CD4-positive, CD25-positive, alpha-beta regulatory T cell (primary cell): ENCODE measurements at regions not wholly inside any gene's neighbourhood (a gene's known extent, or its start where the extent isn't known, plus 50 kb on each side); places are given as distances from the start of the nearest gene placed in this dataset.

ENCODE experiments used
- ATAC-seq, 2 donors: fragments of 150-1000 bp; cut with Tn5 transposase; one replicate each; pipeline ENCODE4 v1.10.0; 2021; ENCODE audit warnings: low read depth in 2 of 2, moderate number of reproducible peaks in 2 of 2, moderate library complexity in 1 of 2
- DNase-seq, 3 donors: peaks; one replicate each; pipeline versions ENCODE4 v3.0.0 to v3.0.0-alpha.2; 2012 to 2022; ENCODE audit warnings: mixed read lengths in 1 of 3
- H3K27ac ChIP-seq: one replicate; pipeline ENCODE4 v1.7.0; 2013; ENCODE audit warnings: mild to moderate bottlenecking, low read length; ENCODE audit not compliant: insufficient read depth, poor library complexity, severe bottlenecking
- H3K27me3 ChIP-seq: one replicate; pipeline ENCODE4 v1.7.0; 2013; ENCODE audit warnings: low read length; ENCODE audit not compliant: control insufficient read depth, insufficient read depth
- H3K36me3 ChIP-seq: one replicate; pipeline ENCODE4 v1.7.0; 2013; ENCODE audit warnings: mild to moderate bottlenecking, low read length, moderate library complexity; ENCODE audit not compliant: control insufficient read depth, insufficient read depth
- H3K4me1 ChIP-seq: 2 replicates; pipeline ENCODE4 v1.7.0; 2013; ENCODE audit warnings: mild to moderate bottlenecking, low read length; ENCODE audit not compliant: insufficient read depth, control insufficient read depth, poor library complexity, severe bottlenecking
- H3K4me3 ChIP-seq: one replicate; pipeline ENCODE4 v1.7.0; 2013; ENCODE audit warnings: low read depth, mild to moderate bottlenecking, low read length, moderate library complexity
- H3K9me3 ChIP-seq, 2 experiments: 1 replicate in 1 of 2; 2 replicates in 1 of 2; pipeline ENCODE4 v1.7.0; 2013; ENCODE audit warnings: low read length in 2 of 2, mild to moderate bottlenecking in 1 of 2, moderate library complexity in 1 of 2; ENCODE audit not compliant: control insufficient read depth in 2 of 2
- H3K27ac Mint-ChIP-seq, 3 donors: one replicate each; pipeline ENCODE4 v1.8.0; 2020 to 2022; ENCODE audit warnings: mild to moderate bottlenecking in 3 of 3, mixed read lengths in 3 of 3, moderate library complexity in 2 of 3
- H3K27me3 Mint-ChIP-seq: one replicate; pipeline ENCODE4 v1.8.0; 2022; ENCODE audit warnings: mild to moderate bottlenecking, mixed read lengths
- H3K36me3 Mint-ChIP-seq: one replicate; pipeline ENCODE4 v1.8.0; 2020; ENCODE audit warnings: mixed read lengths
- H3K4me1 Mint-ChIP-seq, 4 donors: one replicate each; pipeline ENCODE4 v1.8.0; 2020 to 2022; ENCODE audit warnings: mixed read lengths in 4 of 4, mild to moderate bottlenecking in 1 of 4
- H3K4me3 Mint-ChIP-seq, 4 donors: one replicate each; pipeline ENCODE4 v1.8.0; 2020 to 2022; ENCODE audit warnings: mild to moderate bottlenecking in 4 of 4, mixed read lengths in 4 of 4, moderate library complexity in 3 of 4
- H3K9me3 Mint-ChIP-seq, 7 donors: one replicate each; pipeline ENCODE4 v1.8.0; 2020 to 2022; ENCODE audit warnings: mixed read lengths in 7 of 7, mild to moderate bottlenecking in 3 of 7, moderate library complexity in 2 of 7

DNA sequence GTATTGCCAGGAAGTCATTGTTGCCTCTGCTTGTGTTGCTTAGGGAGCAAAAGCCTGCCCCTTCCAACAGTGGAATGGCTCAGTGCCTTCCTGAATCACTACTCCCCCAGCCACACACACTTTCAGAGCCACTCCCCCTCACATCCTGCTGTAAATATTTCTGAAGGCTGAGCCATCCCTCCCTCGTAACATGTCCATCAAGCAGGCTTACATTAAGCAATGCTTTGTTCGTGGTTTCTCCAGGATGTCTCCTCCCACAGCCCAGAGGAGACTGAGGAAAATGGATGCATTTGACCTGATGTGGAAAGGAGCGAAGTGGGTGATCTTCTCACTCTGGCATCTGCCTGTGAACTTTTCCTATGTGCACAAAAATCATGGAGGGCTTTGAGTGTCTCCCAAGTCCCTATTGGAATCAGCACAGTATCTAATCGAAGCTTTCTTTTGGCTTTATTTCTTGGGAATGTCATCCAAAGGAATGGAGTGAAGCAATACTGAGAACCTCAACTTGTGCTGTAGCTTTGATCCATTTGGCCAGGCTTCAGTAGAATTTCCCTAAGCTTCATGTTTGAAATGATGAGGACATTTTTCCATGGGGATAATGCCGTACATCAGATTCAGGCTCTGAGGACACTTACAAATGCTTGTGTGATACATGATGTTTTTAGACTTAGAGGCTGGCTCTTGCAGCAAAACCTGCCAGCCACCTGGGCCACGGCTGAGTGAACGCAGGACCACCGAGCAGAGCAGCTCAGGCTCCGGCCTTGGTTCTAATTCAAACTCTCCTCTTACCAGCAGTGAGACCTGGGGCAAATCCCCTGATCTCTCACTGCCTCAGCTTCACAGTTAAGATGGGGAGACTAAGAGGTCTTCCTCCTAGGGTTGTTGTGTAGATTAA, 389.1 kb downstream of the ENC1 start:
- Histone ChIP-seq H3K4me1 (no peaks in the 10 kb centered on the region), H3K9me3 (no peaks in the 10 kb centered on the region), H3K4me3 (no peak overlapping the region), H3K27me3 (no peaks in the 10 kb centered on the region), H3K27ac (no peak overlapping the region), H3K36me3 (no peaks in the 10 kb centered on the region)
- Mint-ChIP-seq H3K27ac (no peak overlapping the region), H3K4me1 (no peaks in the 10 kb centered on the region), H3K4me3 (no peak overlapping the region), H3K36me3 (no peaks in the 10 kb centered on the region), H3K9me3 (peaks cover 0 to 2% (median 0%) of the 10 kb centered on the region in 7 donors), H3K27me3 (no peaks in the 10 kb centered on the region)
- DNase-seq = no peak
- no peak for ATAC-seq

DNA sequence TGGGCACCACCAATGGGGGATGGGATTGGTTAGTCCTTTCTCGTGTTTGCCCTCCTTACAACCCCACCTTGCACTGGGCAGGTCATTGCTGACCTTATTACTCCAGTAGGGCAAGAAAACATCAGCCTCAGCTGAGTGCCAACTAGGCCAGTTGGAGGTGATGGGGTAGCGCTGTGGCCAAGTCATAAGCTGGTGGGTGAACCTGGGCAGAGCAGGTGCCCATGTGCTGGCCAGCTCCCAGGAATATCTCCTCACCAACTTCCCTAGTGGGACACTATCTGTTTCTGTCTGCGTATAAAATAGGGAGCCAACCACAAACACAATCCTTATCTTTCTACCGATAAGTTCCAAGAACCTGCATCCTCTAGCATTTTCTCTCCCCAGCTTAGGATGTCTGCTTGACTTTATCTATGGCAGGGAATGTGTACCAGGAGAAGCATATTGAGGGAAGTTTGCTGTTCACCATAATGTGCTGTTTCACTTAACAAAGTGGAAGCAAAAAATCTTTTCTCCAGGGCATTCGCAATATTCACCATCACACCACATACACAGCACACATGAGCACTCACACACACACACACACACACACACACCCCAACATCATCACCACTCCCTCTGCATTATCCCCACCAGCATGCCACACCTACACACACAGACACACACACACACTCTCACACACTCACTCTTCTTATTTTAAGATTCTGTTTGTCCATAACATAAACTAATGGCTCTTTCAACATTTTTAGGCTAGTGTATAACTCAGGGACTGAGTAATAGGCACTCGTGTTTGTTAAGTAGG, 390.0 kb downstream of the ENC1 start:
- H3K4me3 Mint-ChIP-seq = no peak overlapping the region
- H3K27me3 ChIP-seq = no peaks in the 10 kb centered on the region
- no peak for ATAC-seq

DNA sequence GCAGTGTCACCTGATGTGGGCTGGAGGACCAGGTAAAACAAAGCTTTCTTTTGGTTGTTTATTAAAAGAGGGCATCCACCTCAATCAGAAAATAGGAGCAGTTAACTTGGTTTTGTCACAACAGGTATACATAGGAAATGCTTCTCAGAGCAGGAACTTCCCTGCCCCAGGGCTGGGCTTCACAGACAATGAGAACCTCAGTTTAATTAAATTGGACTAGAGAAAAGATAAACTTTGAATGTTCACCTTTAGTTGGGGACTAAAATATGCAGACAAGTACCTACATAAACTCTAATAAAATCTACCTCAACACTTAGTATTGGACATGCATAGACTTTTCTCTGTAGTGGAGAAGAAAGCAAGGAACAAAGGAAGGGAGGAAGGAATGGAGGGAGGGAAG, 392.0 kb downstream of the ENC1 start:
- Histone ChIP-seq H3K36me3 (no peaks in the 10 kb centered on the region), H3K4me1 (no peaks in the 10 kb centered on the region), H3K4me3 (no peak overlapping the region), H3K9me3 (no peaks in the 10 kb centered on the region), H3K27me3 (no peaks in the 10 kb centered on the region), H3K27ac (no peak overlapping the region)
- Mint-ChIP-seq H3K4me1 (no peaks in the 10 kb centered on the region), H3K4me3 (no peak overlapping the region), H3K36me3 (no peaks in the 10 kb centered on the region), H3K9me3 (no peaks in the 10 kb centered on the region), H3K27ac (no peak overlapping the region), H3K27me3 (no peaks in the 10 kb centered on the region)
- ATAC-seq = no peak
- DNase-seq = no peak

More for the DNA sequence above, 390.0 kb downstream of the ENC1 start:
- no peak overlapping the region for H3K27ac ChIP-seq
- H3K4me3 ChIP-seq = no peak overlapping the region
- DNase-seq = no peak
- H3K4me1 ChIP-seq = no peaks in the 10 kb centered on the region
- no peaks in the 10 kb centered on the region for H3K36me3 ChIP-seq
- H3K9me3 Mint-ChIP-seq = no peaks in the 10 kb centered on the region
- no peak overlapping the region for H3K27ac Mint-ChIP-seq
- H3K9me3 ChIP-seq = no peaks in the 10 kb centered on the region
- H3K27me3 Mint-ChIP-seq = no peaks in the 10 kb centered on the region
- H3K4me1 Mint-ChIP-seq = no peaks in the 10 kb centered on the region
- H3K36me3 Mint-ChIP-seq = no peaks in the 10 kb centered on the region

DNA sequence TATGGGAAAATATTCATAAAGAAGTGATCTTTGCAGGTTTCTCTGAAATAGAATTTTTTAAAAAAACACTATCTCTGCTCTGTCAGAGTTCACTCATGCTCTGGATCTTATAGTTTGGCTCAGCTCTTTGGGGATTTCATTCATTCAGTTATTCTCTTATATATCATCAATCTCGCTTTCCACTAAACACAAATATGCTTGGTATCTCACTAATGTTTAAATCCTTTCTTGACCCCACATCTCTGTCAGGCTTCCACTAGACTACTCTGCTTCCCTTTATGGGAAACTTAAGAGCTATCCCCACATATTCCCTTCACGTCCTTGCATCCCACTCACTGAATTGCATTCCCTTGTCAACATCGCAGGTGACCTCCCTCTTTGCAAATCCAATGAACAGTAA, 396.1 kb downstream of the ENC1 start:
- Histone ChIP-seq H3K4me3 (no peak overlapping the region), H3K27me3 (no peaks in the 10 kb centered on the region), H3K9me3 (no peaks in the 10 kb centered on the region), H3K27ac (no peak overlapping the region), H3K36me3 (no peaks in the 10 kb centered on the region), H3K4me1 (no peaks in the 10 kb centered on the region)
- H3K9me3 Mint-ChIP-seq = peaks cover 0 to 2% (median 0%) of the 10 kb centered on the region in 7 donors
- no peaks in the 10 kb centered on the region for H3K27me3 Mint-ChIP-seq
- DNase-seq = no peak
- H3K4me3 Mint-ChIP-seq = no peak overlapping the region
- ATAC-seq = no peak
- H3K27ac Mint-ChIP-seq = no peak overlapping the region
- no peaks in the 10 kb centered on the region for H3K36me3 Mint-ChIP-seq
- H3K4me1 Mint-ChIP-seq = no peaks in the 10 kb centered on the region

DNA sequence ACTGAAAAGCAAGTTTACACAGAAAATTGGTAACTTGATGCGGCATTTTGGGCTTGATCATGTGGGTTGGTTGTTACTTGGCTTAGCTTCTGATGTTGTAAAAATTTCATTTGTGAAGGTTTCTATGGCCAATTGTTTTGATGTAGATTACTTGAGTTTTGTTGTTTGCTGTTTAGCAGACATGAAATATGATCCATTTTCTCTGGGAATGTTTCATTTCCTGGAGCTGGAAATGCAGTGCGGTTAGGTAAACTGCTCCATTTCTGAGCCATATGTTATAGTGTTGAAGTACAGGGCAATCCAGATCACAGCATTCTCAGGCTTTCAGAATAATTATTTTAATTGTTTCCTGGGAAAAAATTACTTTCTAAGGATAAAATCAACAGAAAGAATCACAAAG, 396.9 kb downstream of the ENC1 start:
- ATAC-seq (no peak), DNase-seq (no peak)
- Mint-ChIP-seq H3K9me3 (peaks cover 0 to 2% (median 0%) of the 10 kb centered on the region in 7 donors), H3K36me3 (no peaks in the 10 kb centered on the region), H3K27ac (no peak overlapping the region), H3K4me1 (no peaks in the 10 kb centered on the region), H3K27me3 (no peaks in the 10 kb centered on the region), H3K4me3 (no peak overlapping the region)
- Histone ChIP-seq H3K4me3 (no peak overlapping the region), H3K27me3 (no peaks in the 10 kb centered on the region), H3K9me3 (no peaks in the 10 kb centered on the region), H3K36me3 (no peaks in the 10 kb centered on the region), H3K4me1 (no peaks in the 10 kb centered on the region), H3K27ac (no peak overlapping the region)

DNA sequence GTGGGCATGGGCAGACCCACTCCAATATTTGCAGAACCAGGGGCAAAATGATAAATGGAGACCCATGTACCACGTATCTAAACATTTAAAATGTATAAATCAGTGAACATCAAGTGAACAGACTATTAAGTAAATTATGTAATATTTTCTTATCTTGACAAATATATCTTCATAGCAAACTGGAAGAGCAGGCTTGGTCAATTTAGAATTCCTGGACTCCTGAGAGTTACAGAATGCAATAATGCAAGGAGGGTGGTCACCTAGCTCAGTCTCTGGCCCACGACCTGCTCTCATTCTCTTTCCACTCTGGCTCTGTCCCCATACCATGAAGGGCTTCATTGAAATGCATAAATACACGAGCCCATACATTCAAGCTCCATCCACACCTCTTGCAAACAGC, 398.0 kb downstream of the ENC1 start:
- Mint-ChIP-seq H3K36me3 (no peaks in the 10 kb centered on the region), H3K4me1 (no peaks in the 10 kb centered on the region), H3K4me3 (no peak overlapping the region), H3K27me3 (no peaks in the 10 kb centered on the region), H3K27ac (no peak overlapping the region), H3K9me3 (peaks cover 0 to 4% (median 0%) of the 10 kb centered on the region in 7 donors)
- Histone ChIP-seq H3K27me3 (no peaks in the 10 kb centered on the region), H3K27ac (no peak overlapping the region), H3K4me1 (no peaks in the 10 kb centered on the region), H3K36me3 (no peaks in the 10 kb centered on the region), H3K4me3 (no peak overlapping the region), H3K9me3 (no peaks in the 10 kb centered on the region)
- ATAC-seq = no peak
- no peak for DNase-seq

DNA sequence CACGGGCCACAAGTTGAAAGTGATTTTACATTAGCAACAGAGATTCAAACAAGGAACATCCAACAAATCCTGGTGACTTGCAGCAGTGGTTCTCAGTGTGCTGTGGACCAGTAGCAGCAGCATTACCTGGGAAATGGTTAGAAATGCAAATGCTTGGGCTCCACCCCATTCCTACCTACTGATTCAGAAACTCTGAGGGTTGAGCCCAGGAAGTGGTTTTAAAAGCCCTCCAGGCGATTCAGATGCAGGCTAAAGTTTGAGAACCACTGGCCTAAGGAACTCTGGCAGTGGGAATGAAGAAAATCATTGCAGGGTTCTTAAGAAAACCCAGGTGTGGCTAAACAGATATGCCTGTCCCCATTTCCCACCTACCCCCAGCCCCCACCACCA, 398.8 kb downstream of the ENC1 start:
- no peaks in the 10 kb centered on the region for H3K27me3 Mint-ChIP-seq

More for the DNA sequence above, 398.8 kb downstream of the ENC1 start:
- no peaks in the 10 kb centered on the region for H3K36me3 Mint-ChIP-seq
- H3K4me3 Mint-ChIP-seq = no peak overlapping the region
- Histone ChIP-seq H3K36me3 (no peaks in the 10 kb centered on the region), H3K4me3 (no peak overlapping the region), H3K27ac (no peak overlapping the region), H3K4me1 (no peaks in the 10 kb centered on the region), H3K9me3 (no peaks in the 10 kb centered on the region), H3K27me3 (no peaks in the 10 kb centered on the region)
- H3K9me3 Mint-ChIP-seq = peaks cover 0 to 4% (median 0%) of the 10 kb centered on the region in 7 donors
- ATAC-seq (no peak), DNase-seq (peak in 1 of 3 donors; percentile 1)
- H3K4me1 Mint-ChIP-seq = no peaks in the 10 kb centered on the region
- no peak overlapping the region for H3K27ac Mint-ChIP-seq
